ENCODE measurements at regions not wholly inside any gene's neighbourhood (a gene's known extent, or its start where the extent isn't known, plus 50 kb on each side); places are given as distances from the start of the nearest gene placed in this dataset.

DNA sequence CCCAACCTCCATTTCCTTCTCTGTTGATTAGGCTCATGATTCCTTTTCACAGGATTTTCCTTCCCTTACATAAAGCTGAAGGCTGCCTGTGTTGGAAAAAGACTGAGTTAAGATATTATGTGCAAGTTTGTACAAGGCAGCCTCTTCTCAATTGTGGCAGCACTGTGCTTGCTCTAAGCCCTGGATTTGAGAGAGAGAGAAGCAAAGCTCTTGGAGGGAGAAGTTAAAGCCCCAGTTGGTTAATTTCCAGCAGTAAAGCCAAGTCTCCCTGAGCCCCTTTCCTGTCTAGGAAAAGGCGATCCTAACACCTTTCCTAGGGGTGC is 128.3 kb upstream of the SESN3 start (continued):
- no peak for TF ChIP-seq CHD7 (IDR thresholded peaks at IDR 0.05; ENCODE audit: insufficient replicate concordance, low read length)
- no peak for TF ChIP-seq SAP30 (IDR thresholded peaks at IDR 0.05; ENCODE audit: insufficient read depth, insufficient replicate concordance, low read length)
- TF ChIP-seq RNF2 (IDR thresholded peaks at IDR 0.05; ENCODE audit: borderline replicate concordance, low read depth, low read length, missing control alignments, poor library complexity, severe bottlenecking): no peak
- TF ChIP-seq POLR2AphosphoS5 (IDR thresholded peaks at IDR 0.05; ENCODE audit: low read depth, low read length): no peak
- no peak for TF ChIP-seq TBP (IDR thresholded peaks at IDR 0.05; ENCODE audit: low read depth, low read length)
- TF ChIP-seq SRF (IDR thresholded peaks at IDR 0.05; ENCODE audit: low read depth, low read length): no peak
- TF ChIP-seq EP300 (IDR thresholded peaks at IDR 0.05; ENCODE audit: borderline replicate concordance in 1 of 2, low read depth in 2 of 2, low read length in 2 of 2): no peak
